RWPE2 (cell line): ENCODE measurements at regions not wholly inside any gene's neighbourhood (a gene's known extent, or its start where the extent isn't known, plus 50 kb on each side); places are given as distances from the start of the nearest gene placed in this dataset.
A peak's percentile ranks its signal among the peaks of the same experiment; 100 is the strongest.
"Not testable (repeated sequence)": the region's sequence is repeated elsewhere in the genome, so short reads cannot be mapped to it uniquely, and the experiment has no call there.

Experiments used
- ATAC-seq: fragments of 200-7000 bp; cut with Tn5 transposase; 3 replicates; pipeline ENCODE4 v1.9.1; 2021; ENCODE audit warnings: low read depth
- DNase-seq: peaks from one replicate; pipeline ENCODE4 v3.0.0-alpha.2; 2020; ENCODE audit warnings: low spot score
- H3K27ac ChIP-seq: fragments of 450-650 bp; 2 replicates; pipeline ENCODE4 v1.5.1; 2017; ENCODE audit warnings: mild to moderate bottlenecking; ENCODE audit not compliant: poor library complexity, severe bottlenecking
- H3K27me3 ChIP-seq: fragments of 250-450 bp; sonication (Bioruptor Pico); 2 replicates; pipeline ENCODE4 v1.5.1; 2021; ENCODE audit warnings: mild to moderate bottlenecking, moderate library complexity; ENCODE audit not compliant: insufficient read depth, poor library complexity, severe bottlenecking
- H3K36me3 ChIP-seq: fragments of 250-450 bp; sonication (Bioruptor Pico); 2 replicates; pipeline ENCODE4 v1.5.1; 2020; ENCODE audit warnings: low read depth, mild to moderate bottlenecking, moderate library complexity
- H3K4me1 ChIP-seq: fragments of 250-450 bp; sonication (Bioruptor Pico); 2 replicates; pipeline ENCODE4 v1.5.1; 2021; ENCODE audit warnings: mild to moderate bottlenecking, moderate library complexity; ENCODE audit not compliant: insufficient read depth, poor library complexity, severe bottlenecking
- H3K4me3 ChIP-seq: fragments of 250-450 bp; sonication (Bioruptor Pico); 2 replicates; pipeline ENCODE4 v1.5.1; 2021; ENCODE audit warnings: mild to moderate bottlenecking, moderate library complexity; ENCODE audit not compliant: severe bottlenecking
- H3K9me3 ChIP-seq: fragments of 250-450 bp; sonication (Bioruptor Pico); 2 replicates; pipeline ENCODE4 v1.5.1; 2021; ENCODE audit warnings: mild to moderate bottlenecking, moderate library complexity; ENCODE audit not compliant: severe bottlenecking

DNA sequence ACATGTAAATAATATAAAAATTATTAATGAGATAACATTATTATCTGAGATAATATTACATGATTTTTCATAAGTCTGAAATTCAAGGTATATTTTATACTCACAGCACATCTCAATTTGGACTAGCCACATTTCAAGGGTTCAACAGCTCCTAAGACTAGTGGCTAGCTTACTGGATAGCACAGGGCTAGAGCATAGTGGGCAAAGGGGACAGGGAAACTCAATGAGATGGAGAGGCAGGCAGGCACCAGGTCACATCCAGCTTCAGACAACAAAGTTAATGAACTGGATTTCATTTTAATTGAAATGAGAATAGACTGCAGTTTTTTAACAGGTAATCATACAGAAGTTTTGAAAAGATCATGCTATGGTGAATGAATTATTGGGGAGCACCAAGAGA is 137.4 kb downstream of the NBPF8 start:
- not testable (repeated sequence) for H3K27ac ChIP-seq, H3K4me1 ChIP-seq, H3K9me3 ChIP-seq, DNase-seq, H3K36me3 ChIP-seq, H3K27me3 ChIP-seq, ATAC-seq, H3K4me3 ChIP-seq

DNA sequence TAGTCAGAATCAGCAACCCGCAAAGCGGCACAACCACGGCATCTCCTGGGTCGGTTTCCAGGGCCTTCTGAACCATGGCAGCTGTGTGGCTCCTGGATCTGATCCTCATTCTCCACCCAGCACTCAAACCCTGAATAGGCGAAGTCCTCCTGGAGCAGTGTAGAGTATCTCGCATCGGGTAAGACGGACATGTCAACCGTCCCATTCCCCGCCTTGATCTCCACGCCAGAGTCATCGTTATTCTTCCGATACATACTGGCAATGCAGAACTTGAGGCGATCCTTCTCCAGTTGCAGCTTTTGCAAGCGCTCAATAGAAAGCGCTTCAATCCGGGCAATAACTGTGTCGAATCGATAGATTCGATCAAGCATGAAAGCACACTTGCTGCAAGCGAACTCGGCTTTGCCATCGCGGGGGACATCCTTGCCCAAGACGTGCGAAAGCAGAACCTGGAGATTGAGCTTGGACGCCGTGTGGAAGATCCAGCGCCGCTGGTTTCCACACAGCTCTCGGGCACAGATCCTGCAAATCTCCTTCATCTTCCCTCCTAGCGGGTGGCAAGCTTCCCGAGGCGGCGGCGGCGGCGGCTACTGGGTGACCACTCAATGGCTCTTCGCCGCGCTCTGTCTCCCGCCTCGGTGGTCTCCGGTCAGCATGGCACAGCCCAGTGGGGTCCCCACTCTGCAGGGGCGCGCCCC is 142.9 kb downstream of the NBPF8 start:
- H3K36me3 ChIP-seq, H3K27me3 ChIP-seq, H3K4me3 ChIP-seq, ATAC-seq, H3K4me1 ChIP-seq, H3K9me3 ChIP-seq, H3K27ac ChIP-seq, DNase-seq: not testable (repeated sequence)

DNA sequence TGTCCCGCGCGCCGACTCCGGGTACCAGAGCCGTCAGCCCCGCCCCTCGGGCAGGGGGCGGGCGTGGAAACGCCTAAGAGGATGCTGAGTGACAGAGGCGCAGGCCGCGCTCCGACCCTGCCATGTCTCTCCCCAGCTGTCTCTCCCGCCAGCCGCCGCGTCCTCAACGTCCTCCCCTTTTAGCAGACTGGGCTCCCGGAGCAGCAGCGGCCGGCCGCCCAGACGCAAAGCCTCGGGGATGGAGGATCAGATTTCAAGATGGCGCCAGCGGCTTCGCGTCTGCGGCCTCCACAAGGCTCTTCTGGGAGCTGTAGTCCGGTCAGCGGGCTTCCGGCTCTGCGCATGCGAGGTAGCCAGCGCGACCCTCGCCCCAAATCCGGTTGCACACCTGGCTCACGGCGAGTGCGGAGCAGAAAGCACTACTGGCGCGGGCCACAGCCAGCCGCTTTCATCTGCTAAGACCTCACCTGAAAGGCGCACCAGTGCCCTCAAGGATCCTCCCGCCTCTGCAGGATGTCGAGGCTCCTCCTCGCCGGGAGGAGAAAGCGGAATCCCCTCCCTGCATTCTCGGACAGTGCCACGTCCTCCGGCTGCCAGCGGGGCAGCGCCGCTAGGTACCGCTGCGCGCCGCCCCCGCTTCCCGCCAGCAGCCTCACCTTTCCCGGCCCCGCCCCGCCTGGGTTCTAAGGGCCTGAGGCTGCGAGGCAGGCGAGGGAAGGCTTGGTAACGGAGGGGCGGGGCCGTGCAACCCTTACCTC is 143.6 kb downstream of the NBPF8 start:
- H3K36me3 ChIP-seq, H3K27me3 ChIP-seq, H3K27ac ChIP-seq, H3K9me3 ChIP-seq, H3K4me3 ChIP-seq, H3K4me1 ChIP-seq: not testable (repeated sequence)
- DNase-seq (peak; percentile 82), ATAC-seq (peak; percentile 83)

DNA sequence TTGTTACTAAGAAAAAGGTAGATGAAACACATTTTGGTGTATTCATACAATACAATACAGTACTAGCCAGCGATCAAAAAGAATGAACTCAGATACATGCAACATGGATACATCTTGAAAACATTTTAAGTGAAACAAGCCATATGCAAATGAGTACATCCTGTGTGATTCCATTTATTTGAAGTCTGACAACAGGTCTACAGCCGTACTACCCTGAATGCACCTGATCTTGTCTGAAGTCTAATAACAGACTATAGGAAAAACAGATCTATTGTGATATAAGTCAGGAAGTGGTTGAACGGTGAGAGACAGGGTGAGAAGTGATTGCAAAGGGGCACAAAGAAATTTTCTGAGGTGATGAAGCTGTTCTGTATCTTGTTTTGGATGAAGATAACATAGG is 146.9 kb downstream of the NBPF8 start:
- H3K4me3 ChIP-seq, DNase-seq, H3K9me3 ChIP-seq, H3K36me3 ChIP-seq, H3K27ac ChIP-seq, H3K4me1 ChIP-seq, ATAC-seq, H3K27me3 ChIP-seq: not testable (repeated sequence)

DNA sequence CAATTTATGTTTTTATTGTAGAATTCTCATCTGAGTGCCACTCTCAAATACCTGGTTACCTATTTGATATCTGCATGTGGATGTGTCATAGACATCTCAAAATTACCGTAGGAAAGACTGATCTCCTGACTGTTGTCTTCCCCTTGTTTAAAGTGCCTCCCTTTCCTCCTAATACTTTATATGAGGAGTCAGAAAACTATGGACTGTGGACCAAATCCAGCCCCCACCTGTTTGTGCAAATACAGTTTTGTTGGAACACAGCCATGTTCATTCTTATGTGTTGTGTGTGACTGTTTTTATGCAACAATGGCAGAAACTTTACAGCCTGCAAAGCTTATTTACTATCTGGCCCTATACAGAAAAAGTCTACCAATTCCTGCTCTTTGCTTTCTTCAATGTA is 150.6 kb downstream of the NBPF8 start:
- DNase-seq, H3K27ac ChIP-seq, H3K27me3 ChIP-seq, H3K9me3 ChIP-seq, H3K36me3 ChIP-seq, ATAC-seq, H3K4me3 ChIP-seq, H3K4me1 ChIP-seq: not testable (repeated sequence)

DNA sequence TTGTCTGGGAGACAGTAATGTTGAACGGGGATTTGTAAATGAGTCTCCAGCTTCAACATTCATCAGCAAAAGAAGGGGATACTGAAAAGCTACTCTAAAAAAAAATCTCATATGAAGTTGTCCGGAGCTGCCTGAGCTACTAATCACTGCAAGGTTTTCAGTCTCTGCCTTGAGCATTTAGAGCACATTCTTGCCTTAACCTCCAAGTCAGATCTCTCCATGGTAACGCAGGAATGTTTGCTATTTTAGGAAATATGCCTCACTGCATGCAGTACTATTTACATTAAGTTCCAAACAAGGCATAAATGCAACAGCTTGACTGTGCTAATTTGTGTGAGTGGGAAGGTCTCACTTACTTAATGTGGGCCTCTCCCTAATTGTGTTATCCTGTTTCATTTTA is 152.8 kb downstream of the NBPF8 start:
- not testable (repeated sequence) for H3K9me3 ChIP-seq, DNase-seq, H3K4me3 ChIP-seq, H3K4me1 ChIP-seq, H3K27ac ChIP-seq, H3K27me3 ChIP-seq, H3K36me3 ChIP-seq
- peak; percentile 98 for ATAC-seq

DNA sequence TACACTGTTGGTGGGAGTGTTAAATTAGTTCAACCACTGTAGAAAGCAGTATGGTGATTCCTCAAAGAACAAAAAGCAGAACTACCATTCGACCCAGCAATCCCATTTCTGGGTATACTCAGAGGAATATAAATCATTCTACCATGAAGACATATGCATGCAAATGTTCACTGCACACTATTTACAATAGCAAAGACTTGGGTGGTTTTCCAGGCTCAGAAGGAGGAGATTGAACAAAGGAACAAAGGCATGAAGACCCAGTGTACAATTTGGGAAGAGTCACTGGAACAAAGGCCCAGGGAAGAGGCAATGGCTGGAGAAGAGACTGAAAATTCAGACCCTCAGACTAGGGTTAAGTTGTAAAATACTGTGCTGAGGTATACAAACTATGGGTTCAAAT is 148.5 kb upstream of the NBPF26 start:
- not testable (repeated sequence) for H3K36me3 ChIP-seq, H3K4me1 ChIP-seq, ATAC-seq, H3K27me3 ChIP-seq, H3K4me3 ChIP-seq, DNase-seq, H3K27ac ChIP-seq, H3K9me3 ChIP-seq

DNA sequence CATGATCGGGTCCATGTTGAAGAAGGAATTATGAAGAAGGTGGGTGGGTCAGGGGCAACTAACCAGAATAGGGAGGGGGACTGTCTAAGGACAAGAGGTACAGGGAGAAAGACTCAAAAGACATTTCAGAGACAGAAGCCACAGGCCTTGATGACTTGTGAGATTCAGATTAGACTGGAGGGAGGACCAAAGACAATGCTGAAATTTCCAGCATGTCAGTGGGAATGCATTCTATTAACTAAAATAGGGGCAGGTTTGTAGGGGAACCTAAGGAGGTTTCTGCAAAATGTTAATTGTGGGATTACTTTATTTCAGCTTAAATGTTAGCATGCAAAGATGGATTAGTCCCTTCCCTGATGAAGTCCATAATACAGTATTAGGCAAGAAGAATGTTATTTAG is 141.6 kb upstream of the NBPF26 start:
- H3K36me3 ChIP-seq, ATAC-seq, DNase-seq, H3K4me1 ChIP-seq, H3K27ac ChIP-seq, H3K27me3 ChIP-seq, H3K4me3 ChIP-seq, H3K9me3 ChIP-seq: not testable (repeated sequence)

DNA sequence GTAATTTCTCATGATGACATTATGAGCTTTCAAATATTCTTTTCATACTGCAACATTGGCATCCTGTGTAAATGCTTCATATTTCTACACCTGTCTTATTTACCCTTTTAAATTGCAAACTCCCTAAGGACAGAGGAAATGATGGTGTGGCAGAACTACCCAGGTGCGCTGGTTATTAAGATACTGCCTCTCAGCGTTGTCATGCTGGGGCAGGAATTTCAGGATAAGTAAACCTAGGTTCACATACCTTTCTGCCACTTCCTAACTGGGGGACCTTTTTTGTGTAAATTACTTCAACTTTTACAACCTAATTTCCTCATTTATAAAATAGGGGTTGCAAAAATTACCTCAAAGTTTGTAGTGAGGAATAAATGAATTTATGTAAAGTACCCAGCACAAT is 137.7 kb upstream of the NBPF26 start:
- not testable (repeated sequence) for H3K27me3 ChIP-seq, H3K36me3 ChIP-seq, H3K4me1 ChIP-seq, H3K27ac ChIP-seq, ATAC-seq, DNase-seq, H3K9me3 ChIP-seq, H3K4me3 ChIP-seq

DNA sequence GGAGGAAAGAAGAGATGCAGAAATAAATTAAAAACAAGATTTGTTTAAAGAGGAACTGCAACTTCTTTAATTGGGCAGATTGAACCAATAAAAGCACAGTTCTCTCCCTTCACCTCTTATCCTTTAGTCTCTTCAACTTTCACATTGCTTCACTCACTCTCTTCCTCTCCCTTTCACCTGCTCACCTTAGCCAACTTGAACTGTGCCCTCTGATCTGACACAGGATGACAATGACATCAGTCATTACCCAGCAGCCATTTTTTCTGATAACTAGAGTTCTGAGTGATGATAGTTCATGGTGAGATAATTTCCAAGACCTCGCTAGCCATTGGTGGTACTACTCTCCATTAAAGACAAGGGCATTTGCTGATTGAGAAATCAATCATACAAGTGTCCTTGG is 134.9 kb upstream of the NBPF26 start:
- not testable (repeated sequence) for H3K4me3 ChIP-seq, H3K27ac ChIP-seq, H3K4me1 ChIP-seq, DNase-seq, ATAC-seq, H3K9me3 ChIP-seq, H3K36me3 ChIP-seq, H3K27me3 ChIP-seq

DNA sequence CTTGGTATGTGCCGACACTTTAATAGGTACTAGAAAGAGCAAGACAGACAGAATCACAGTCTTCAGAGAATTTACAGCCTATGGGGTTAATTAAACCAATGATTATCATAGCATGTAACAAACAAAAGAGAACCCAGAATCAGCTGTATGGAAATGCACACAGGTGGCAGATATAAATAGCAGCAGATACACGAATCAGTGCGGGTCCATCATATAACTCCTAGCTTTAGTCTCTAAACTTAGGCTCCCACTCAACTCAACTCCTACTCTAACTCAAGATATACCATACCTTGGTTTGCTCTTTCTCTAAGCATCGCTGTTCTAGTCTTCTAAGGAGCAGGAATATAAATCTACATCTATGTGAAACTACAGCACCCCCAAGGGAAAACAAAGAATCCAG is 132.0 kb upstream of the NBPF26 start:
- not testable (repeated sequence) for H3K9me3 ChIP-seq

More for the DNA sequence above, 132.0 kb upstream of the NBPF26 start:
- not testable (repeated sequence) for DNase-seq, H3K4me3 ChIP-seq, H3K36me3 ChIP-seq, H3K27me3 ChIP-seq, H3K27ac ChIP-seq, H3K4me1 ChIP-seq, ATAC-seq
